ENCODE measurements at regions not wholly inside any gene's neighbourhood (a gene's known extent, or its start where the extent isn't known, plus 50 kb on each side); places are given as distances from the start of the nearest gene placed in this dataset.

GRCh38 chr3:117126946-117127546, 417.5 kb downstream of the TUSC7 start:
- WGBS (ENCODE audit: extremely low coverage, insufficient coverage, insufficient read length): no CpG with 5 or more reads among the region's 5 CpGs
- Histone ChIP-seq H2AFZ (ENCODE audit: insufficient read depth, low read length, poor library complexity) (no peak overlapping the region), H2AK5ac (ENCODE audit: low read length) (no peak overlapping the region), H3K4me1 (ENCODE audit: control insufficient read depth in 1 of 2, insufficient read depth in 2 of 2, low read length in 2 of 2) (no peaks in the 10 kb centered on the region), H3K4me3 (ENCODE audit: low read depth, low read length) (no peak overlapping the region), H3K79me2 (ENCODE audit: control insufficient read depth, insufficient read depth, low read length, poor library complexity) (no peaks in the 10 kb centered on the region), H2BK120ac (ENCODE audit: insufficient read depth, low read length, poor library complexity) (no peak overlapping the region), H3K9me3 (ENCODE audit: insufficient read depth, low read depth, low read length) (no peaks in the 10 kb centered on the region), H3K27ac (ENCODE audit: low read depth, low read length) (no peak overlapping the region), H3K36me3 (ENCODE audit: control insufficient read depth in 1 of 2, insufficient read depth in 2 of 2, low read length in 2 of 2) (no peaks in the 10 kb centered on the region), H3K4ac (ENCODE audit: low read depth, low read length) (no peak overlapping the region), H3K14ac (ENCODE audit: low read length) (no peak overlapping the region), H2BK12ac (ENCODE audit: low read length) (no peak overlapping the region), H3K4me2 (ENCODE audit: low read length) (no peak overlapping the region), H3K23ac (ENCODE audit: low read length) (no peak overlapping the region), H2BK5ac (ENCODE audit: low read depth, low read length, poor library complexity) (no peak overlapping the region), H3K18ac (ENCODE audit: low read length) (no peak overlapping the region), H4K91ac (ENCODE audit: low read depth, low read length) (no peak overlapping the region), H3K27me3 (ENCODE audit: insufficient read depth, low read length) (no peaks in the 10 kb centered on the region), H3K9ac (ENCODE audit: low read length) (no peak overlapping the region), H3K79me1 (ENCODE audit: low read length) (no peaks in the 10 kb centered on the region), H4K12ac (ENCODE audit: low read depth, low read length) (no peak overlapping the region), H4K8ac (ENCODE audit: low read depth, low read length) (no peak overlapping the region)
- DNase-seq: no peak

GRCh38 chr3:117128133-117128532, 418.6 kb downstream of the TUSC7 start:
- Histone ChIP-seq H3K79me1 (ENCODE audit: low read length) (no peaks in the 10 kb centered on the region), H3K4me3 (ENCODE audit: low read depth, low read length) (no peak overlapping the region), H3K23ac (ENCODE audit: low read length) (no peak overlapping the region), H2AFZ (ENCODE audit: insufficient read depth, low read length, poor library complexity) (no peak overlapping the region), H4K12ac (ENCODE audit: low read depth, low read length) (no peak overlapping the region), H3K27ac (ENCODE audit: low read depth, low read length) (no peak overlapping the region), H3K14ac (ENCODE audit: low read length) (no peak overlapping the region), H4K8ac (ENCODE audit: low read depth, low read length) (no peak overlapping the region), H3K18ac (ENCODE audit: low read length) (no peak overlapping the region), H3K79me2 (ENCODE audit: control insufficient read depth, insufficient read depth, low read length, poor library complexity) (no peaks in the 10 kb centered on the region), H3K9ac (ENCODE audit: low read length) (no peak overlapping the region), H2BK5ac (ENCODE audit: low read depth, low read length, poor library complexity) (no peak overlapping the region), H3K4me2 (ENCODE audit: low read length) (no peak overlapping the region), H4K91ac (ENCODE audit: low read depth, low read length) (no peak overlapping the region), H2AK5ac (ENCODE audit: low read length) (no peak overlapping the region), H2BK12ac (ENCODE audit: low read length) (no peak overlapping the region), H3K4ac (ENCODE audit: low read depth, low read length) (no peak overlapping the region), H3K36me3 (ENCODE audit: control insufficient read depth in 1 of 2, insufficient read depth in 2 of 2, low read length in 2 of 2) (no peaks in the 10 kb centered on the region), H3K9me3 (ENCODE audit: insufficient read depth, low read depth, low read length) (no peaks in the 10 kb centered on the region), H3K4me1 (ENCODE audit: control insufficient read depth in 1 of 2, insufficient read depth in 2 of 2, low read length in 2 of 2) (no peaks in the 10 kb centered on the region), H2BK120ac (ENCODE audit: insufficient read depth, low read length, poor library complexity) (no peak overlapping the region), H3K27me3 (ENCODE audit: insufficient read depth, low read length) (no peaks in the 10 kb centered on the region)
- no peak for DNase-seq
- no CpG with 5 or more reads among the region's 2 CpGs for WGBS (ENCODE audit: extremely low coverage, insufficient coverage, insufficient read length)

- Histone ChIP-seq H2BK12ac (ENCODE audit: low read length) (no peak overlapping the region), H3K79me1 (ENCODE audit: low read length) (no peaks in the 10 kb centered on the region), H4K12ac (ENCODE audit: low read depth, low read length) (no peak overlapping the region), H3K18ac (ENCODE audit: low read length) (no peak overlapping the region), H2AFZ (ENCODE audit: insufficient read depth, low read length, poor library complexity) (no peak overlapping the region), H3K14ac (ENCODE audit: low read length) (no peak overlapping the region), H4K91ac (ENCODE audit: low read depth, low read length) (no peak overlapping the region), H2BK120ac (ENCODE audit: insufficient read depth, low read length, poor library complexity) (no peak overlapping the region), H3K79me2 (ENCODE audit: control insufficient read depth, insufficient read depth, low read length, poor library complexity) (no peaks in the 10 kb centered on the region), H3K4ac (ENCODE audit: low read depth, low read length) (no peak overlapping the region), H3K27ac (ENCODE audit: low read depth, low read length) (no peak overlapping the region), H3K23ac (ENCODE audit: low read length) (no peak overlapping the region), H3K27me3 (ENCODE audit: insufficient read depth, low read length) (no peaks in the 10 kb centered on the region), H2BK5ac (ENCODE audit: low read depth, low read length, poor library complexity) (no peak overlapping the region), H2AK5ac (ENCODE audit: low read length) (no peak overlapping the region), H3K9me3 (ENCODE audit: insufficient read depth, low read depth, low read length) (no peaks in the 10 kb centered on the region), H3K4me3 (ENCODE audit: low read depth, low read length) (no peak overlapping the region), H3K9ac (ENCODE audit: low read length) (no peak overlapping the region), H4K8ac (ENCODE audit: low read depth, low read length) (no peak overlapping the region), H3K4me2 (ENCODE audit: low read length) (no peak overlapping the region), H3K36me3 (ENCODE audit: control insufficient read depth in 1 of 2, insufficient read depth in 2 of 2, low read length in 2 of 2) (no peaks in the 10 kb centered on the region), H3K4me1 (ENCODE audit: control insufficient read depth in 1 of 2, insufficient read depth in 2 of 2, low read length in 2 of 2) (no peaks in the 10 kb centered on the region)
- WGBS (ENCODE audit: extremely low coverage, insufficient coverage, insufficient read length): no CpG with 5 or more reads among the region's 1 CpG
- DNase-seq: no peak
Observed at GRCh38 chr3:117128872-117129271, 419.3 kb downstream of the TUSC7 start.

- no peak overlapping the region for H3K4me2 ChIP-seq (ENCODE audit: low read length)
- H2AK5ac ChIP-seq (ENCODE audit: low read length): no peak overlapping the region
- H3K27ac ChIP-seq (ENCODE audit: low read depth, low read length): no peak overlapping the region
- no peaks in the 10 kb centered on the region for H3K27me3 ChIP-seq (ENCODE audit: insufficient read depth, low read length)
- no peaks in the 10 kb centered on the region for H3K9me3 ChIP-seq (ENCODE audit: insufficient read depth, low read depth, low read length)
- no peak overlapping the region for H2BK12ac ChIP-seq (ENCODE audit: low read length)
- H3K36me3 ChIP-seq (ENCODE audit: control insufficient read depth in 1 of 2, insufficient read depth in 2 of 2, low read length in 2 of 2): no peaks in the 10 kb centered on the region
- H3K23ac ChIP-seq (ENCODE audit: low read length): no peak overlapping the region
- H2AFZ ChIP-seq (ENCODE audit: insufficient read depth, low read length, poor library complexity): no peak overlapping the region
- H3K9ac ChIP-seq (ENCODE audit: low read length): no peak overlapping the region
- H3K79me1 ChIP-seq (ENCODE audit: low read length): no peaks in the 10 kb centered on the region
- no peak overlapping the region for H3K4me3 ChIP-seq (ENCODE audit: low read depth, low read length)
- no peak overlapping the region for H3K14ac ChIP-seq (ENCODE audit: low read length)
- no peak overlapping the region for H3K18ac ChIP-seq (ENCODE audit: low read length)
- no peak overlapping the region for H4K91ac ChIP-seq (ENCODE audit: low read depth, low read length)
- H3K4me1 ChIP-seq (ENCODE audit: control insufficient read depth in 1 of 2, insufficient read depth in 2 of 2, low read length in 2 of 2): no peaks in the 10 kb centered on the region
- WGBS (ENCODE audit: extremely low coverage, insufficient coverage, insufficient read length): no CpG with 5 or more reads among the region's 5 CpGs
- H3K79me2 ChIP-seq (ENCODE audit: control insufficient read depth, insufficient read depth, low read length, poor library complexity): no peaks in the 10 kb centered on the region
- no peak overlapping the region for H4K12ac ChIP-seq (ENCODE audit: low read depth, low read length)
- no peak overlapping the region for H4K8ac ChIP-seq (ENCODE audit: low read depth, low read length)
- H3K4ac ChIP-seq (ENCODE audit: low read depth, low read length): no peak overlapping the region
- DNase-seq: no peak
- H2BK120ac ChIP-seq (ENCODE audit: insufficient read depth, low read length, poor library complexity): no peak overlapping the region
- no peak overlapping the region for H2BK5ac ChIP-seq (ENCODE audit: low read depth, low read length, poor library complexity)
Observed at GRCh38 chr3:117129516-117129915, 419.9 kb downstream of the TUSC7 start.

Measured in trophoblast cell (in vitro differentiated cells and primary cell).